ENCODE measurements at regions not wholly inside any gene's neighbourhood (a gene's known extent, or its start where the extent isn't known, plus 50 kb on each side); places are given as distances from the start of the nearest gene placed in this dataset.

- intact Hi-C loops (cut with DNase I; ENCODE audit: low total_unique reads), result no loop called here
- peak overlapping the region in 3 of 5 donors; percentile 82 to 87 (median 84) for H3K27ac ChIP-seq
- H3K4me1 ChIP-seq, result peaks cover 9 to 30% (median 15%) of the 10 kb centered on the region in 4 donors
- no peak for TF ChIP-seq CTCF (IDR thresholded peaks at IDR 0.05)
- no peak for TF ChIP-seq EP300 (IDR thresholded peaks at IDR 0.05)
- no peak for TF ChIP-seq POLR2A (IDR thresholded peaks at IDR 0.05)
- TF ChIP-seq POLR2AphosphoS5 (IDR thresholded peaks at IDR 0.05), result no peak
- no peaks in the 10 kb centered on the region for H3K9me3 ChIP-seq
- 75 to 89% (median 79%) methylated on average over 5 to 7 of the region's 7 CpGs for WGBS, 5 donors
- H3K36me3 ChIP-seq, result no peaks in the 10 kb centered on the region
- no peaks in the 10 kb centered on the region for H3K27me3 ChIP-seq
- H3K4me3 ChIP-seq, result no peak overlapping the region
- no peak for DNase-seq
Observed at GRCh38 chrX:65600106-65600505, 65.5 kb upstream of the LAS1L start.

- TF ChIP-seq EP300 (IDR thresholded peaks at IDR 0.05) (no peak), CTCF (IDR thresholded peaks at IDR 0.05) (no peak), POLR2AphosphoS5 (IDR thresholded peaks at IDR 0.05) (no peak), POLR2A (IDR thresholded peaks at IDR 0.05) (no peak)
- H3K36me3 ChIP-seq, result no peaks in the 10 kb centered on the region
- peaks cover 9 to 30% (median 15%) of the 10 kb centered on the region in 4 donors for H3K4me1 ChIP-seq
- 74 to 89% (median 82%) methylated on average over 8 of the region's 8 CpGs for WGBS, 5 donors
- intact Hi-C loops (cut with DNase I; ENCODE audit: low total_unique reads), result no loop called here
- H3K4me3 ChIP-seq, result no peak overlapping the region
- H3K27ac ChIP-seq, result peak overlapping the region in 3 of 5 donors; percentile 17 to 85 (median 77)
- DNase-seq, result no peak
- H3K27me3 ChIP-seq, result peaks cover 0 to under 1% (median 0%) of the 10 kb centered on the region in 3 donors
- H3K9me3 ChIP-seq, result no peaks in the 10 kb centered on the region
Observed at GRCh38 chrX:65598559-65599147, 64.1 kb upstream of the LAS1L start.

- DNase-seq, result peak in 1 of 2 donors; percentile 35
- Histone ChIP-seq H3K9me3 (no peaks in the 10 kb centered on the region), H3K27ac (peak overlapping the region; percentile 42 to 85 (median 77)), H3K4me3 (no peak overlapping the region), H3K4me1 (peaks cover 0 to 15% (median 7%) of the 10 kb centered on the region in 4 donors), H3K27me3 (peaks cover 0 to 7% (median 0%) of the 10 kb centered on the region in 3 donors), H3K36me3 (no peaks in the 10 kb centered on the region)
- TF ChIP-seq POLR2A (IDR thresholded peaks at IDR 0.05) (no peak), POLR2AphosphoS5 (IDR thresholded peaks at IDR 0.05) (peak in 1 of 3 donors; percentile 28)
- 31 to 68% (median 55%) methylated on average over 2 of the region's 2 CpGs for WGBS, 5 donors
- intact Hi-C loops (cut with DNase I; ENCODE audit: low total_unique reads), result no loop called here
Observed at GRCh38 chrX:65596270-65597034, 61.9 kb upstream of the LAS1L start.

- peak; percentile 95 to 96 for DNase-seq
- H3K36me3 ChIP-seq, result no peaks in the 10 kb centered on the region
- no peak overlapping the region for H3K4me3 ChIP-seq
- intact Hi-C loops (cut with DNase I; ENCODE audit: low total_unique reads), result no loop called here
- H3K9me3 ChIP-seq, result no peaks in the 10 kb centered on the region
- TF ChIP-seq POLR2AphosphoS5 (IDR thresholded peaks at IDR 0.05), result peak in 1 of 3 donors; percentile 75
- peak in 5 of 7 experiments; percentile 92 to 98 (median 97) for TF ChIP-seq CTCF (IDR thresholded peaks at IDR 0.05)
- no peak for TF ChIP-seq EP300 (IDR thresholded peaks at IDR 0.05)
- H3K4me1 ChIP-seq, result peaks cover 0 to 7% (median 3%) of the 10 kb centered on the region in 4 donors
- peak overlapping the region; percentile 54 to 85 (median 77) for H3K27ac ChIP-seq
- H3K27me3 ChIP-seq, result peaks cover 0 to 7% (median 0%) of the 10 kb centered on the region in 3 donors
- 0 to 17% (median 8%) methylated on average over 1 to 3 of the region's 3 CpGs for WGBS, 5 donors
Observed at GRCh38 chrX:65595460-65595876, 60.9 kb upstream of the LAS1L start.

Data from stomach (tissue), 8 donors.